GM12878 (cell line): ENCODE measurements at regions not wholly inside any gene's neighbourhood (a gene's known extent, or its start where the extent isn't known, plus 50 kb on each side); places are given as distances from the start of the nearest gene placed in this dataset.

Experiments
- ATAC-seq: fragments of 200-7000 bp; cut with Tn5 transposase; 3 replicates; pipeline ENCODE4 v1.9.1; 2020; ENCODE audit warnings: mild to moderate bottlenecking, moderate library complexity
- BruUV-seq: library from RNA; stranded (reverse); fragments of 400-500 nt; replicated peaks from 2 replicates; lab custom pipeline; 2021; lab: Mats Ljungman, UMichigan
- CTCF ChIA-PET: fragments of 300-600 bp; sonication (Branson Sonifier 250); formaldehyde crosslinking; extraction: SDS; loops from one replicate; lab custom pipeline; 2021; ENCODE audit warnings: inconsistent platforms; lab: Yijun Ruan, JAX
- POLR2A ChIA-PET: fragments of 350-600 bp; formaldehyde crosslinking; extraction: SDS; loops from one replicate; lab custom pipeline; 2021; ENCODE audit warnings: inconsistent platforms; lab: Charles Lee
- RAD21 ChIA-PET: fragments of 300-600 bp; sonication (Branson Sonifier 250); formaldehyde crosslinking; loops from one replicate; lab custom pipeline; 2023; ENCODE audit warnings: antibody characterized with exemption; ENCODE audit not compliant: unreplicated experiment; lab: Charles Lee
- SMC1A ChIA-PET: fragments of 300-600 bp; sonication (Branson Sonifier 250); formaldehyde crosslinking; loops from one replicate; lab custom pipeline; 2023; ENCODE audit not compliant: unreplicated experiment, uncharacterized antibody; lab: Charles Lee
- DNase-seq: peaks from one replicate; pipeline ENCODE4 v3.0.0-alpha.2; 2011; ENCODE audit warnings: low read depth, low spot score
- FAIRE-seq: peaks from 3 replicates; lab custom pipeline; 2011; peaks lifted over from hg19 to GRCh38; lab: Jason Lieb, UNC
- H2AFZ ChIP-seq: 2 replicates; pipeline ENCODE4 v1.6.0; 2011; ENCODE audit warnings: low read depth, low read length, control low read depth; ENCODE audit not compliant: control insufficient read depth
- H3K27ac ChIP-seq: 2 replicates; pipeline ENCODE4 v1.5.1; 2011; ENCODE audit warnings: control low read depth; ENCODE audit not compliant: control insufficient read depth, insufficient read depth
- H3K27me3 ChIP-seq, 2 experiments: replicated peaks in 1 of 2; 2 replicates each; pipeline versions ENCODE4 v1.6.0 to v1.6.1; 2011; ENCODE audit warnings: low read length in 1 of 2; ENCODE audit not compliant: control insufficient read depth in 2 of 2, insufficient read depth in 2 of 2
- H3K36me3 ChIP-seq, 2 experiments: 2 replicates each; pipeline ENCODE4 v1.5.1; 2011; ENCODE audit warnings: low read length in 1 of 2; ENCODE audit not compliant: control insufficient read depth in 2 of 2, insufficient read depth in 2 of 2
- H3K4me1 ChIP-seq: 2 replicates; pipeline ENCODE4 v1.6.1; 2011; ENCODE audit warnings: mild to moderate bottlenecking, low read length, moderate library complexity, mixed read lengths; ENCODE audit not compliant: control insufficient read depth, insufficient read depth
- H3K4me2 ChIP-seq: 2 replicates; pipeline ENCODE4 v1.6.0; 2011; ENCODE audit warnings: control low read depth; ENCODE audit not compliant: control insufficient read depth, insufficient read depth
- H3K4me3 ChIP-seq: fragments of 200-600 bp; sonication (generic); 2 replicates; pipeline ENCODE4 v1.5.1; 2016
- H3K79me2 ChIP-seq: 2 replicates; pipeline ENCODE4 v1.6.0; 2011; ENCODE audit warnings: low read length; ENCODE audit not compliant: control insufficient read depth, insufficient read depth
- H3K9ac ChIP-seq: 2 replicates; pipeline ENCODE4 v1.8.0; 2011; ENCODE audit warnings: low read length, control low read depth, mixed read lengths; ENCODE audit not compliant: control insufficient read depth, insufficient read depth
- H3K9me3 ChIP-seq: replicated peaks from 3 replicates; pipeline ENCODE4 v1.5.1; 2011; ENCODE audit warnings: mild to moderate bottlenecking, low read length; ENCODE audit not compliant: control insufficient read depth, insufficient read depth
- H4K20me1 ChIP-seq: 2 replicates; pipeline ENCODE4 v1.6.0; 2011; ENCODE audit not compliant: control insufficient read depth, insufficient read depth
- ATF7 ChIP-seq: fragments of 450-650 bp; IDR thresholded peaks from 2 replicates; pipeline ENCODE4 v1.6.1; 2016; ENCODE audit warnings: low read depth, mild to moderate bottlenecking
- BCL11A ChIP-seq: IDR thresholded peaks from 2 replicates; pipeline ENCODE4 v1.6.1; 2011; ENCODE audit warnings: low read depth, low read length
- BHLHE40 ChIP-seq, 2 experiments: fragments of 450-650 bp in 1 of 2; IDR thresholded peaks; 2 replicates each; pipeline ENCODE4 v1.6.1; 2011 to 2017; ENCODE audit warnings: low read depth in 2 of 2, borderline replicate concordance in 1 of 2, improper control_type of control experiment in 1 of 2, low read length in 1 of 2, mild to moderate bottlenecking in 1 of 2
- BRCA1 ChIP-seq: IDR thresholded peaks from 2 replicates; pipeline ENCODE4 v1.6.1; 2011; ENCODE audit warnings: low read depth, low read length, improper control_type of control experiment
- CHD2 ChIP-seq: IDR thresholded peaks from 2 replicates; pipeline ENCODE4 v1.6.1; 2011; ENCODE audit warnings: low read depth, low read length, improper control_type of control experiment, borderline replicate concordance
- HCFC1 ChIP-seq: fragments of 150-350 bp; IDR thresholded peaks from 2 replicates; pipeline ENCODE4 v1.6.1; 2014; ENCODE audit warnings: low read length
- IKZF2 ChIP-seq, 2 experiments: fragments of 450-650 bp; IDR thresholded peaks; 2 replicates each; pipeline ENCODE4 v1.6.1; 2017; ENCODE audit warnings: mild to moderate bottlenecking in 2 of 2, moderate library complexity in 2 of 2
- NR2F1 ChIP-seq: fragments of 450-650 bp; conservative IDR thresholded peaks from 2 replicates; pipeline ENCODE4 v1.6.1; 2017; ENCODE audit warnings: mild to moderate bottlenecking
- PAX8 ChIP-seq: fragments of 450-650 bp; IDR thresholded peaks from 2 replicates; pipeline ENCODE4 v1.6.1; 2017; ENCODE audit warnings: mild to moderate bottlenecking, moderate library complexity
- POLR2A ChIP-seq: IDR thresholded peaks from 2 replicates; pipeline ENCODE4 v1.6.1; 2011; ENCODE audit warnings: low read depth, mild to moderate bottlenecking, low read length
- RB1 ChIP-seq: fragments of 450-650 bp; formaldehyde crosslinking; IDR thresholded peaks from 2 replicates; pipeline ENCODE4 v1.6.1; 2017; ENCODE audit warnings: mild to moderate bottlenecking, borderline replicate concordance
- RUNX3 ChIP-seq: IDR thresholded peaks from 2 replicates; pipeline ENCODE4 v1.6.1; 2012; ENCODE audit warnings: low read length, inconsistent platforms
- YBX1 ChIP-seq: fragments of 450-650 bp; IDR thresholded peaks from 2 replicates; pipeline ENCODE4 v1.6.1; 2016; ENCODE audit warnings: antibody characterized with exemption
- ZNF207 ChIP-seq: fragments of 450-650 bp; IDR thresholded peaks from 2 replicates; pipeline ENCODE4 v1.6.1; 2014; ENCODE audit warnings: antibody characterized with exemption, mild to moderate bottlenecking, borderline replicate concordance
- ZSCAN29 ChIP-seq: fragments of 450-650 bp; IDR thresholded peaks from 2 replicates; pipeline ENCODE4 v1.6.1; 2017; ENCODE audit warnings: mild to moderate bottlenecking, moderate library complexity
- WGBS: methylation state at CpG from one replicate; pipeline ENCODE4 v1.1.6; 2016; ENCODE audit warnings: low lambda C conversion rate; ENCODE audit not compliant: insufficient replicate concordance, insufficient coverage; ENCODE audit errors: missing lambda C conversion rate; 5-methylcytosine and 5-hydroxymethylcytosine counted together
- in situ Hi-C: fragments of 300-500 bp; cut with MboI; formaldehyde crosslinking; loops from 9 replicates; pipeline ENCODE4 v1.14.3; 2018; ENCODE audit warnings: mixed read lengths
- intact Hi-C: fragments of 100-400 bp; cut with micrococcal nuclease; formaldehyde crosslinking; loops from one replicate; pipeline ENCODE4 v1.14.2; 2022; ENCODE audit not compliant: unreplicated experiment
- TF ChIP-seq, protein P1 (sequence below): fragments of 450-650 bp; formaldehyde crosslinking; IDR thresholded peaks from 2 replicates; pipeline ENCODE4 v1.4.0; 2020; ENCODE audit warnings: mild to moderate bottlenecking, moderate library complexity
- TF ChIP-seq, protein P2 (sequence below): fragments of 450-650 bp; IDR thresholded peaks from 2 replicates; pipeline ENCODE4 v1.6.1; 2017; ENCODE audit warnings: mild to moderate bottlenecking, moderate library complexity

GRCh38 chr14:31935391-31935790, 141.7 kb upstream of the ARHGAP5 start (continued):
- no peak for TF ChIP-seq ZSCAN29
- TF ChIP-seq, protein P1, sequence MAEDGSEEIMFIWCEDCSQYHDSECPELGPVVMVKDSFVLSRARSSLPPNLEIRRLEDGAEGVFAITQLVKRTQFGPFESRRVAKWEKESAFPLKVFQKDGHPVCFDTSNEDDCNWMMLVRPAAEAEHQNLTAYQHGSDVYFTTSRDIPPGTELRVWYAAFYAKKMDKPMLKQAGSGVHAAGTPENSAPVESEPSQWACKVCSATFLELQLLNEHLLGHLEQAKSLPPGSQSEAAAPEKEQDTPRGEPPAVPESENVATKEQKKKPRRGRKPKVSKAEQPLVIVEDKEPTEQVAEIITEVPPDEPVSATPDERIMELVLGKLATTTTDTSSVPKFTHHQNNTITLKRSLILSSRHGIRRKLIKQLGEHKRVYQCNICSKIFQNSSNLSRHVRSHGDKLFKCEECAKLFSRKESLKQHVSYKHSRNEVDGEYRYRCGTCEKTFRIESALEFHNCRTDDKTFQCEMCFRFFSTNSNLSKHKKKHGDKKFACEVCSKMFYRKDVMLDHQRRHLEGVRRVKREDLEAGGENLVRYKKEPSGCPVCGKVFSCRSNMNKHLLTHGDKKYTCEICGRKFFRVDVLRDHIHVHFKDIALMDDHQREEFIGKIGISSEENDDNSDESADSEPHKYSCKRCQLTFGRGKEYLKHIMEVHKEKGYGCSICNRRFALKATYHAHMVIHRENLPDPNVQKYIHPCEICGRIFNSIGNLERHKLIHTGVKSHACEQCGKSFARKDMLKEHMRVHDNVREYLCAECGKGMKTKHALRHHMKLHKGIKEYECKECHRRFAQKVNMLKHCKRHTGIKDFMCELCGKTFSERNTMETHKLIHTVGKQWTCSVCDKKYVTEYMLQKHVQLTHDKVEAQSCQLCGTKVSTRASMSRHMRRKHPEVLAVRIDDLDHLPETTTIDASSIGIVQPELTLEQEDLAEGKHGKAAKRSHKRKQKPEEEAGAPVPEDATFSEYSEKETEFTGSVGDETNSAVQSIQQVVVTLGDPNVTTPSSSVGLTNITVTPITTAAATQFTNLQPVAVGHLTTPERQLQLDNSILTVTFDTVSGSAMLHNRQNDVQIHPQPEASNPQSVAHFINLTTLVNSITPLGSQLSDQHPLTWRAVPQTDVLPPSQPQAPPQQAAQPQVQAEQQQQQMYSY (CRISPR knock-in tag) = no peak
- no peak for TF ChIP-seq ATF7
- no peak for TF ChIP-seq ZNF207

GRCh38 chr14:31936115-31936514, 141.0 kb upstream of the ARHGAP5 start:
- in situ Hi-C loops (no loop called here), intact Hi-C loops (no loop called here)
- Histone ChIP-seq H3K9me3 (no peaks in the 10 kb centered on the region), H3K36me3 (no peaks in the 10 kb centered on the region), H3K4me2 (no peak overlapping the region), H3K9ac (no peak overlapping the region), H3K4me3 (no peak overlapping the region), H4K20me1 (no peaks in the 10 kb centered on the region), H3K79me2 (no peaks in the 10 kb centered on the region), H3K27me3 (no peaks in the 10 kb centered on the region), H3K27ac (no peak overlapping the region), H2AFZ (no peak overlapping the region), H3K4me1 (no peaks in the 10 kb centered on the region)
- TF ChIP-seq IKZF2 (IDR thresholded peaks at IDR 0.05) (no peak), NR2F1 (no peak), CHD2 (no peak), BCL11A (no peak), RB1 (no peak), BHLHE40 (IDR thresholded peaks at IDR 0.05; ENCODE audit: borderline replicate concordance in 1 of 2, low read depth in 2 of 2, low read length in 1 of 2) (no peak), BRCA1 (no peak), PAX8 (no peak), RUNX3 (no peak), POLR2A (no peak), HCFC1 (no peak), YBX1 (no peak)
- TF ChIP-seq, protein P2, sequence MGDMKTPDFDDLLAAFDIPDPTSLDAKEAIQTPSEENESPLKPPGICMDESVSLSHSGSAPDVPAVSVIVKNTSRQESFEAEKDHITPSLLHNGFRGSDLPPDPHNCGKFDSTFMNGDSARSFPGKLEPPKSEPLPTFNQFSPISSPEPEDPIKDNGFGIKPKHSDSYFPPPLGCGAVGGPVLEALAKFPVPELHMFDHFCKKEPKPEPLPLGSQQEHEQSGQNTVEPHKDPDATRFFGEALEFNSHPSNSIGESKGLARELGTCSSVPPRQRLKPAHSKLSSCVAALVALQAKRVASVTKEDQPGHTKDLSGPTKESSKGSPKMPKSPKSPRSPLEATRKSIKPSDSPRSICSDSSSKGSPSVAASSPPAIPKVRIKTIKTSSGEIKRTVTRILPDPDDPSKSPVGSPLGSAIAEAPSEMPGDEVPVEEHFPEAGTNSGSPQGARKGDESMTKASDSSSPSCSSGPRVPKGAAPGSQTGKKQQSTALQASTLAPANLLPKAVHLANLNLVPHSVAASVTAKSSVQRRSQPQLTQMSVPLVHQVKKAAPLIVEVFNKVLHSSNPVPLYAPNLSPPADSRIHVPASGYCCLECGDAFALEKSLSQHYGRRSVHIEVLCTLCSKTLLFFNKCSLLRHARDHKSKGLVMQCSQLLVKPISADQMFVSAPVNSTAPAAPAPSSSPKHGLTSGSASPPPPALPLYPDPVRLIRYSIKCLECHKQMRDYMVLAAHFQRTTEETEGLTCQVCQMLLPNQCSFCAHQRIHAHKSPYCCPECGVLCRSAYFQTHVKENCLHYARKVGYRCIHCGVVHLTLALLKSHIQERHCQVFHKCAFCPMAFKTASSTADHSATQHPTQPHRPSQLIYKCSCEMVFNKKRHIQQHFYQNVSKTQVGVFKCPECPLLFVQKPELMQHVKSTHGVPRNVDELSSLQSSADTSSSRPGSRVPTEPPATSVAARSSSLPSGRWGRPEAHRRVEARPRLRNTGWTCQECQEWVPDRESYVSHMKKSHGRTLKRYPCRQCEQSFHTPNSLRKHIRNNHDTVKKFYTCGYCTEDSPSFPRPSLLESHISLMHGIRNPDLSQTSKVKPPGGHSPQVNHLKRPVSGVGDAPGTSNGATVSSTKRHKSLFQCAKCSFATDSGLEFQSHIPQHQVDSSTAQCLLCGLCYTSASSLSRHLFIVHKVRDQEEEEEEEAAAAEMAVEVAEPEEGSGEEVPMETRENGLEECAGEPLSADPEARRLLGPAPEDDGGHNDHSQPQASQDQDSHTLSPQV = no peak
- RAD21 ChIA-PET = no interaction called here
- SMC1A ChIA-PET = interaction anchor here (0.6 to 2.0 kb wide), 3 partner anchors 10 to 317 kb away, joined by 4 to 7 read pairs (median 5); no protein-coding TSS in a partner anchor
- ATAC-seq = no peak
- CTCF ChIA-PET = interaction anchor here (1.0 to 3.2 kb wide), 3 partner anchors 9 to 318 kb away, joined by 3 to 35 read pairs (median 7); no protein-coding TSS in a partner anchor
- no TSS peak for BruUV-seq
- WGBS = 56% methylated on average over 6 of the region's 6 CpGs
- POLR2A ChIA-PET = no interaction called here
- no peak for DNase-seq
- no peak for FAIRE-seq
